HUES6 (cell line): ENCODE measurements at regions not wholly inside any gene's neighbourhood (a gene's known extent, or its start where the extent isn't known, plus 50 kb on each side); places are given as distances from the start of the nearest gene placed in this dataset.

Experiments
- H3K27ac ChIP-seq: 2 replicates; pipeline ENCODE4 v1.7.0; 2013; ENCODE audit warnings: low read depth, mild to moderate bottlenecking, low read length, inconsistent platforms
- H3K27me3 ChIP-seq: 2 replicates; pipeline ENCODE4 v1.6.1; 2013; ENCODE audit warnings: low read length; ENCODE audit not compliant: control insufficient read depth, insufficient read depth
- H3K36me3 ChIP-seq: 2 replicates; pipeline ENCODE4 v1.6.1; 2013; ENCODE audit warnings: low read length; ENCODE audit not compliant: control insufficient read depth, insufficient read depth
- H3K4me1 ChIP-seq: 2 replicates; pipeline ENCODE4 v1.6.1; 2013; ENCODE audit warnings: low read length; ENCODE audit not compliant: control insufficient read depth, insufficient read depth
- H3K4me3 ChIP-seq: 2 replicates; pipeline ENCODE4 v1.5.1; 2013; ENCODE audit warnings: low read depth, low read length
- H3K9ac ChIP-seq: one replicate; pipeline ENCODE4 v1.6.1; 2013; ENCODE audit warnings: mild to moderate bottlenecking, low read length
- H3K9me3 ChIP-seq: 2 replicates; pipeline ENCODE4 v1.6.1; 2013; ENCODE audit warnings: low read depth, low read length; ENCODE audit not compliant: control insufficient read depth, insufficient read depth

DNA sequence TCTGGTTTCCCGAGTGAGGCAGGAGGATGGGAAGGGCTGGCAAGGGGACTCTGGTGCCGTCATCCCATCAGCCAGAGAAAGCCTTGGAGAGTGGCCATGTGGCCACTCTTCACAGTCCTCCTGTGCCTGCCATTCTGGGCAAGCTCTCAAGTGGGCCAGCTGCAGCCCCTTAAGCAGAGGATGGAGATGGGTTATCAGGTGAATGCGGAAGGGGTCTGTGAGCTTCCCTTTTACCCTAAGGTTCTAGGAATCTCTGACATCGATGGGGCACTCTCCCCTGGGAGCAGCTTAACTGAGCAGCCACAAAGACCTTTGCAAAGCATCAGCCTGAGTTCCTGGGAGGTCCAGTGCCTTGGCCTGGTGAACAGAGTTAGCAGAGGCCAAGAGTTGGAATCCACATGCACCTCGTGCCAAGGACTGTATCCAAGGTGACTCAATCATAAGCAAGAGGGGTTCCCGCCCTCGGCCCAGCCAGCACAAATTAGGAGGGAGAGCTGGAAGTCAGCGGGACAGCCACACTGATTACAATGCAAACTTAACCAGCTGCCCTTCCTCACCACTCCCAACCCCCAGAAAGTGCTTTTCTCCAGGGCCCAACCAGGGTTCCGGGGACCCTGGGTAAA, 193.6 kb downstream of the BUD13 start:
- peak overlapping the region; percentile 77 for H3K9ac ChIP-seq
- H3K36me3 ChIP-seq, result no peaks in the 10 kb centered on the region
- H3K9me3 ChIP-seq, result no peaks in the 10 kb centered on the region
- H3K27me3 ChIP-seq, result peaks cover 79% of the 10 kb centered on the region
- no peak overlapping the region for H3K27ac ChIP-seq
- H3K4me3 ChIP-seq, result peak overlapping the region; percentile 60
- H3K4me1 ChIP-seq, result peaks cover 36% of the 10 kb centered on the region

DNA sequence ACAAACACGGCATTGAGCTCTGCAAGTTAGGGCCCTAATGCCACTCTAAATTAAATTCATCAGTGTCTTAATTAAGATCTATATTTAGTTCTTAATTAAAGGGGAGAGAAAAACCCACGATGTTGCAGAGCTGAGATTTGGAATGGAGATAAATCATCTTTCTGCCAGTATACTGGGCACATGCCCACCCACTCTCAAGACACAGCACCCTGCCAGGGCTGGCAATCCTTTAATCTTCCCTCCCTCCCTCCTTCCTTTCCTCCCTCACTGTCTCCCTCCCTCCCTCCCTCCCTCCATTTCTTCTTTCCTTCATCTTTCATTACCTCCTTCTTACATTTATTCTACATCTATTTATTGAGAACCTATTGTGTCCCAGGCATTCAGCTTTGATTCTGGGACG, 194.8 kb downstream of the BUD13 start:
- H3K36me3 ChIP-seq, result no peaks in the 10 kb centered on the region
- H3K4me1 ChIP-seq, result peaks cover 36% of the 10 kb centered on the region
- H3K9ac ChIP-seq, result no peak overlapping the region
- no peak overlapping the region for H3K27ac ChIP-seq
- peaks cover 68% of the 10 kb centered on the region for H3K27me3 ChIP-seq
- H3K9me3 ChIP-seq, result no peaks in the 10 kb centered on the region
- no peak overlapping the region for H3K4me3 ChIP-seq

DNA sequence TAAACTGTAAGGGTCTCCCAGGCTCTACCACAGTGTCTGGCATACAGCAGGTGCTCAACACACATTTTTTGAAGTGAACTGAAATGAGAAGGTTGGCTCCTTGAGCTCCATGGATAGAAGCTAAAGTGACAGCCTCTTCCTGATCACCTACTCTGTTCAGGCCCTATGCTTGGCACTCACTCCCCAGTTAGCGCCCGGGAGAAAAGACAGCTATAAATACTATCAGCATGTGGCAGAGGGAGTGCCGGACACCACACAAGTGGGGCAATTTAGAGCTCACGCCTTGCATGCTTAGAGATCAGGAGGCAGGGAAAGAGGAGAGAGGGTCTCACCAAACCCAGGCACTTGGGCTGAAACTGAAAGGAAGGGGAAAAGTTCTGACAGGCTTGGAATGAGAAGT, 195.5 kb downstream of the BUD13 start:
- H3K9ac ChIP-seq, result no peak overlapping the region

DNA sequence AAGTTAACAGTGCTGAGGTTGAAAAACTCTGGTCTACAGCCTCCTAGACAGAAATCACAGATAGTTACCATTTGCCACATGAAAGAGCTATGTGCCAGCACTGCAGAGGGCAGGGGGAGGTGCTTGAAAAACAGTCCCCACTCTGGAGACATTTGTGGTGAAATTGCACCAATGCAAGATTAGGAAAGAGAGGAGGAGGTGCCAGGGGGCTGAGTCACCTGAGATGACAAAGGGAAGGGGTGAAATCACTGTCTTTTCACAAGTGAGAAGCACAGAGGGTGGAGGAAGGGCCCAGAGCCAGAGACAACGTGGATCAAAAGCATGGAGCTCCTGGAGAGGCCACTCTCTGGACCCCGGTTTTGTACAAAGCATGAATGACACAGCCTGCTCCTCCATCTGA, 196.3 kb downstream of the BUD13 start:
- Histone ChIP-seq H3K9ac (no peak overlapping the region), H3K9me3 (no peaks in the 10 kb centered on the region), H3K4me3 (no peak overlapping the region), H3K27ac (no peak overlapping the region), H3K4me1 (peaks cover 23% of the 10 kb centered on the region), H3K36me3 (no peaks in the 10 kb centered on the region), H3K27me3 (peaks cover 53% of the 10 kb centered on the region)

More for the DNA sequence above, 195.5 kb downstream of the BUD13 start:
- H3K4me3 ChIP-seq, result no peak overlapping the region
- peaks cover 61% of the 10 kb centered on the region for H3K27me3 ChIP-seq
- H3K27ac ChIP-seq, result no peak overlapping the region
- H3K4me1 ChIP-seq, result peaks cover 30% of the 10 kb centered on the region
- H3K9me3 ChIP-seq, result no peaks in the 10 kb centered on the region
- H3K36me3 ChIP-seq, result no peaks in the 10 kb centered on the region

DNA sequence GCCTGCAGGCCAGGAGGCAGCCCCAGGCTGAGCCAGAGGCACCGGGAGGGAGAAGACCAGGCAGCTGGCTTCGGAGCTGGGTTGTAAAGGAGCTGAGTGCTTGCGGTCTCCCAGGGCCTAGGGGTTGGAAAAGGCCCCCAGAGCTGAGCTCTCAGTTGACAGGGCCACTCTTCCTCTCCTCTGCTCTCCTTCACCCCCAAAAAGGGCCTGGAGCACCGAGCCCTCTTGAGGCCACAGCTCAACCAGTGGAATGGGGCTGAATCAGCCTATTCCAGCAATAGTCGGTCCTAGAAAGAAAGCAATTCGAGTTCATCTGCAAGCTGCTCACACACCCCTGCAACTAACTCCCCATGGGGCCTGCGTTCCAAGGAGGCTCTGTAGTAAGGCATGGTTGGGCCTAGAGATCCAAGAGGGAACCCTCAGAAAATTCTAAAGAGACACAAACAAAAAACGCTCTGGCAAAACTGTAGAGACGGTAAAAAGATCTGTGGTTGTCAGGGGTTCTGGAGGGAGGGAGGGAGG, 205.0 kb downstream of the BUD13 start:
- H3K36me3 ChIP-seq, result no peaks in the 10 kb centered on the region
- no peak overlapping the region for H3K4me3 ChIP-seq
- no peaks in the 10 kb centered on the region for H3K9me3 ChIP-seq
- peaks cover 7% of the 10 kb centered on the region for H3K4me1 ChIP-seq
- no peak overlapping the region for H3K9ac ChIP-seq
- peaks cover 18% of the 10 kb centered on the region for H3K27me3 ChIP-seq
- no peak overlapping the region for H3K27ac ChIP-seq

DNA sequence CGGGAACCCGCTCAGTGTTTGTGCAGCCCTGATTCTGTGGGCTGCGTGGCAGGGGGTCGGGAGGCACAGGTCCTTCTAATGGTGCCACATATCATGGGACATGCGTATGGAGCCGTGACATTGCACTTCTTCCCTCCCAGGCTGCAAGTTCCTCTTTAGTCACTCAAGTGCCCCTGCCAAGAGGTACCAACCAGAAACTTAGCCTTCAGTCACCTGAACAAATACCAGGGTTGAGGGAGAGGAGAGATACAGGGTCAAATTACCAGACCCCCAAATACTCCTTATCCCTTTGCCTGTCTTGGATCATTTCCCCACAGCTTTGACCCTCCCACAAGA, 209.1 kb downstream of the BUD13 start:
- Histone ChIP-seq H3K4me1 (peaks cover 7% of the 10 kb centered on the region), H3K9me3 (no peaks in the 10 kb centered on the region), H3K27ac (no peak overlapping the region), H3K27me3 (peaks cover 35% of the 10 kb centered on the region), H3K36me3 (no peaks in the 10 kb centered on the region), H3K9ac (no peak overlapping the region), H3K4me3 (no peak overlapping the region)

DNA sequence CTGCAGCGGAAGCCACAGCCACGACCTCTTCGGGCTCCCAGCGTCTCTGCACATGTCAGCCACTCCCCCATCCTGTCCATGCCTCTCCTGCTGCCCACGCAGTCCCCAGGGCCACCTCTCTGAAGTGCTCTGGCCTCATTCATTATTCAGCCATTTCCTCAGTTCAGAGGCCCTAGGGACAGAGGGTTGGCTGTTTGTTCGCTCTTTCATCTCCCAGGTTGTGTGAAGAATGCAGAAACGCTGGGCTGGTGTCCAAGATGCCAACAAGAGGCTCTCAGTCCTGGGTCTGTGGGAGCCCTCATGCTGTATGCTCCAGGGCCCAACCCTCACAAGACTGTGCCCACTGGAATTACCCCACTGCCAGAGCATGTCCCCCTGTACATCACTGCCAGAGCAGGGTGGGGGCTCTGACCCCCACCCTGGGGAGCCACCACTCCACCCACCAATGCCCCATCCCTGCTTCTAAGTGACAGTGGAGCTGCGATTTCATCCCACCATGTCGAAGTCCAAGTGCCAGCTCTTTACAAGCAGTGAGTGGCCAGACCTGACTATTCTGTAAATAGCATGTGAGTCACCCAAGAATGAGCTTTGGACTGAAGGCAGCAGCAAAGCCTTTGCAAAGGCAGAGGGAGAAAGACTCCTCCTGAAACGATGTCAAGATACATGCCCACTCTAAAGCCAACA, 209.6 kb downstream of the BUD13 start:
- H3K4me1 ChIP-seq, result peaks cover 7% of the 10 kb centered on the region
- H3K27me3 ChIP-seq, result peaks cover 38% of the 10 kb centered on the region
- no peak overlapping the region for H3K9ac ChIP-seq
- H3K27ac ChIP-seq, result no peak overlapping the region
- H3K4me3 ChIP-seq, result no peak overlapping the region
- H3K9me3 ChIP-seq, result no peaks in the 10 kb centered on the region
- H3K36me3 ChIP-seq, result no peaks in the 10 kb centered on the region

DNA sequence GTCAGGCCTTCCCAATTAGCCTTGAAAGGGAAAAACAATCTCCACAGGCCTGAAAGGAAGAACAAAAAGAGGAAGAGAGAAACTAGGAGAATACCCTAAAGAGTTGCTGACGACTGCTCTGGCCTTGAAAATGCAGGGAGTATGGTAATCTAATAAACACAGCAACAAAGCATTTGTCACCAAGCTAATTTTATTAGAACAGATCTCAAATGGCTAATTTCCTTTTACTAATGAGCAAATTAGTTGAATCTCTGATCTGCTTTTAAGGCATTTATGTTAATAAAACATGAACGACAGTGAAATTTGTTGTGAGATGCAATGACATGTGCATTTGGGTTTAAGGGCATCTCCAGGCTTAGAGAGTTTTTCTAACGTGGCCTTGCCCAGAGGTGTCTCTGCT, 212.2 kb downstream of the BUD13 start:
- Histone ChIP-seq H3K4me3 (no peak overlapping the region), H3K27ac (no peak overlapping the region), H3K9ac (no peak overlapping the region), H3K4me1 (no peaks in the 10 kb centered on the region; the same call in 1 of the 2 replicates), H3K36me3 (no peaks in the 10 kb centered on the region), H3K9me3 (no peaks in the 10 kb centered on the region), H3K27me3 (peaks cover 52% of the 10 kb centered on the region)

DNA sequence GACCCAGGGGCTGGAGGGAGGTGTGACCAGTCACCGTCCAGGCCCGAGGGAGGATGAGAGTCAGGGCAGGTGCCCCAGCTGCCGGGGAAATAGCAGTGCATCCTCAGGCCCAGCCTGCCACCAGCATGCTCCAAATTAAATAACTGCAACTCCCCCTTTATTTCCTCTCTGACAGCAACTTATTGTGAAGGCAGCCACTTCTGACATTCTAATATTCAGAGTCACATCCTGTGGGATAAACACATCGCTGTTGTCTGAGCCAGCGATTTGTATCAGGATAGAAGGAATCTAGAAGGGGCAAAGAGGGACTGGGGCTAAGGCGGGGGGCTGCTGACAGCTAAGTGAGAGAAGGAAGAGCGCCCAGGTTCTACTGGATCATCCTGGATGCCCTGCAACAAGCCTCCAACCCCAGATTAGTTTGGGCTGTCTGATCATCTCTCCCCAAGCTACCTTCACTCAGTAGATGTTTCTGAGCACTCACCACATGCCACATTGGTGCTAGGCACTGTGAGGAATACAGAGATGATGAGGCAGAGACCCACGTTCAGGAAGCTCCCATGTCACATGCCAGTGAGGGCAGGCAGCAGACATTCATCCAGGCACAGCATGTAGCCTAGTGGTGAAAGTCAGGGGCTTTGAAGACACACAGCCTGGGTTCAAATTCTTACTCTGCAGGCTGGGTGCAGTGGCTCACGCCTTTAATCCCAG, 214.1 kb downstream of the BUD13 start:
- H3K4me1 ChIP-seq, result no peaks in the 10 kb centered on the region; the same call in 1 of the 2 replicates
- H3K36me3 ChIP-seq, result no peaks in the 10 kb centered on the region
- no peak overlapping the region for H3K27ac ChIP-seq
- H3K27me3 ChIP-seq, result peaks cover 50% of the 10 kb centered on the region
- no peak overlapping the region for H3K4me3 ChIP-seq
- no peaks in the 10 kb centered on the region for H3K9me3 ChIP-seq
- no peak overlapping the region for H3K9ac ChIP-seq

DNA sequence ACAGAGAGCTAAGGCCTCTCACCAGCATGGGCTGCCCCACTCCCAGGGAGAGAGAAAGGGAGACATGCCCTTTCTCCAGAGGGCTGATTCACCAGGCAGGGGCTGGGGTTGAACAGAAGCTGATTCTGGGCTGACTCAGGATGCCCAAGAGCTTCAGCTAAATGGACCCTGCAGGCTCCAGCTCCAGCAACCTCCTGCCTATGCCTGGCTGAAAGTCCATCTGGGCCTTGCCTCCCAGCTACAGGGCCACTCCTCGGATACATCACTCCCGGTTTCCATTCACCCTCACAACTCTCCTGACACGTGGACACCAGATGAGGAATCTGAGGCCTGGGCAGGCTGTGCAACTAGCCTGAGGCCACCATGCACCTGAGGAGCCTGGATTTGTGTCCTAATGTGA, 215.5 kb downstream of the BUD13 start:
- Histone ChIP-seq H3K9me3 (no peaks in the 10 kb centered on the region), H3K36me3 (no peaks in the 10 kb centered on the region), H3K4me3 (no peak overlapping the region), H3K9ac (no peak overlapping the region), H3K4me1 (no peaks in the 10 kb centered on the region; the same call in 1 of the 2 replicates), H3K27ac (no peak overlapping the region), H3K27me3 (peaks cover 37% of the 10 kb centered on the region)

DNA sequence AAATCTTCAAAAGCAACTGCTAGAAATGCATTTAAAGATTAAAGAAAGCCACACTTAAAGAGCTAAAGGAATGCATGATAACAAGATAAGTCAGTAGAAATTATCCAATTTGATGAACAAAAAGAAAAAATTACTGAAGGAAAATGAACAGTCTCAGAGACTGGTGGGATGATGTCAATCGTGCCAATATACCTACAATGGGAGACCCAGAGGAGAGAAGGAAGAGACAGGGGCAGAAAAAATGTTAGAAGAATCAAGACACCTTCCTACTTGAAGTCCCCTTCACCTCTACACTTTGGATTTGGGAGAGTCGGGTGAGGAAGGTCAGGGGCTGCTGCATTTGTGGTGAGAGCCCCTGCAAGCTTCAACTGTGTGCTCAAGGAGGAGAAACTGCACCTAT, 216.3 kb downstream of the BUD13 start:
- Histone ChIP-seq H3K4me3 (no peak overlapping the region), H3K9ac (no peak overlapping the region), H3K36me3 (no peaks in the 10 kb centered on the region), H3K9me3 (no peaks in the 10 kb centered on the region), H3K4me1 (no peaks in the 10 kb centered on the region; the same call in 1 of the 2 replicates), H3K27ac (no peak overlapping the region), H3K27me3 (peaks cover 38% of the 10 kb centered on the region)
